ENCODE measurements at regions not wholly inside any gene's neighbourhood (a gene's known extent, or its start where the extent isn't known, plus 50 kb on each side); places are given as distances from the start of the nearest gene placed in this dataset.

DNA sequence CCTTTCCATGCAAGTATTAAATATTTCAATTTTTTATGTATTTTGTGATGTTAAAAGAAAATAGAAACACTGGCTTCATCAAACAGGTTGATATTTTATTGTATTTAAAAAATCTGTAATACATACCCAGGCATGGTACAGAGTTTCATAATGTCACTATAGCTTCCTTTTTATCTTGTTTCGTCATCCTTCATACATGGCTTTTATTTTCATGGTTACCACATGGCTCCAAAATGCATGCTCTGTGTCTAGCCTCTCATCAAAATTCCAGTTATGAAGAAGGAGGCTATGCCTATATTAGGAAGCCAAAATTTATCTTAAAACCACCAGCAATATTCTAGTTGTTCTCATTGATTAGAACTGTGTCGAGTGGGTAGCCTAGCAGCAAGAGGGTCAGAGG is 464.8 kb downstream of the BTG1 start:
- BruUV-seq (replicated peaks) = no TSS peak
- H3K9me3 ChIP-seq = no peaks in the 10 kb centered on the region
- no peak overlapping the region for H3K4me3 Mint-ChIP-seq (ENCODE audit: unreplicated experiment)
- ChIA-PET POLR2A (no interaction called here), CTCF (no interaction called here)
- H3K4me1 Mint-ChIP-seq (ENCODE audit: low read depth, unreplicated experiment) = no peaks in the 10 kb centered on the region
- no peaks in the 10 kb centered on the region for H3K36me3 ChIP-seq (ENCODE audit: control insufficient read depth, insufficient read depth, low read length)
- no peaks in the 10 kb centered on the region for H3K9me3 Mint-ChIP-seq (ENCODE audit: unreplicated experiment)
- peaks cover 2% of the 10 kb centered on the region for H3K27me3 Mint-ChIP-seq (ENCODE audit: insufficient read depth, unreplicated experiment)
- no peaks in the 10 kb centered on the region for H3K36me3 Mint-ChIP-seq (ENCODE audit: insufficient read depth, unreplicated experiment)
- no peak for TF ChIP-seq CTCF (IDR thresholded peaks at IDR 0.05; ENCODE audit: insufficient read depth in 1 of 2, low read depth in 1 of 2, low read length in 1 of 2, severe bottlenecking in 1 of 2, unreplicated experiment in 1 of 2)
- no peak for DNase-seq
- intact Hi-C loops (cut with micrococcal nuclease; ENCODE audit: unreplicated experiment) = no loop called here
- no peaks in the 10 kb centered on the region for H3K27me3 ChIP-seq (replicated peaks; ENCODE audit: control insufficient read depth, insufficient read depth, low read length)
- no peaks in the 10 kb centered on the region for H3K4me1 ChIP-seq
- H3K27ac Mint-ChIP-seq (ENCODE audit: unreplicated experiment) = no peak overlapping the region
- no peak overlapping the region for H3K4me3 ChIP-seq (ENCODE audit: low read depth, low read length)

DNA sequence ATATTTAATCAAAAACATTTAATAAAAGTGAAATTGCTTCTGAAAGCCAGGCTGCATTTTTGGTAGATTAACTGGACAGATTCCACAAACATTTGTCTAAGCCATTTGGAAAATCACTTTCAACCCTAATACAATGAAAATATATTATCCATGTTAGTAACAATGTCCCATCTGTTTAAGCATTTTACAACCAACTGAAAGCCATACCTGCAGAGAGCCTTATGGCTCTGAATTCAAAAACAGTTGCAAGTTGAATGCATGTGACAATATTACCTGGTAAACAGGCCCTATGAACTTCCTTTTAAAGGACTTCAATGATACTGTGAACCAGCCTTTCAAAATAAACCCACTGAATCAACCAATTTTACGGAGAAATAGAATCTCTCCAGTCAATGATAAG is 468.1 kb downstream of the BTG1 start:
- Histone ChIP-seq H3K9me3 (no peaks in the 10 kb centered on the region), H3K36me3 (ENCODE audit: control insufficient read depth, insufficient read depth, low read length) (no peaks in the 10 kb centered on the region), H3K27me3 (replicated peaks; ENCODE audit: control insufficient read depth, insufficient read depth, low read length) (no peaks in the 10 kb centered on the region), H3K4me3 (ENCODE audit: low read depth, low read length) (no peak overlapping the region), H3K4me1 (no peaks in the 10 kb centered on the region)
- Mint-ChIP-seq H3K9me3 (ENCODE audit: unreplicated experiment) (no peaks in the 10 kb centered on the region), H3K27me3 (ENCODE audit: insufficient read depth, unreplicated experiment) (peaks cover 2% of the 10 kb centered on the region), H3K36me3 (ENCODE audit: insufficient read depth, unreplicated experiment) (no peaks in the 10 kb centered on the region), H3K4me1 (ENCODE audit: low read depth, unreplicated experiment) (no peaks in the 10 kb centered on the region), H3K27ac (ENCODE audit: unreplicated experiment) (no peak overlapping the region), H3K4me3 (ENCODE audit: unreplicated experiment) (no peak overlapping the region)
- POLR2A ChIA-PET = no interaction called here
- CTCF ChIA-PET = no interaction called here
- no peak for TF ChIP-seq CTCF (IDR thresholded peaks at IDR 0.05; ENCODE audit: insufficient read depth in 1 of 2, low read depth in 1 of 2, low read length in 1 of 2, severe bottlenecking in 1 of 2, unreplicated experiment in 1 of 2)
- intact Hi-C loops (cut with micrococcal nuclease; ENCODE audit: unreplicated experiment) = no loop called here
- no TSS peak for BruUV-seq (replicated peaks)
- no peak for DNase-seq

GRCh38 chr12:91675401-91675800 is 470.2 kb downstream of the BTG1 start:
- POLR2A ChIA-PET = no interaction called here
- H3K4me3 ChIP-seq (ENCODE audit: low read depth, low read length) = no peak overlapping the region
- no peaks in the 10 kb centered on the region for H3K4me1 Mint-ChIP-seq (ENCODE audit: low read depth, unreplicated experiment)
- no peaks in the 10 kb centered on the region for H3K4me1 ChIP-seq
- H3K36me3 Mint-ChIP-seq (ENCODE audit: insufficient read depth, unreplicated experiment) = no peaks in the 10 kb centered on the region
- no peaks in the 10 kb centered on the region for H3K9me3 Mint-ChIP-seq (ENCODE audit: unreplicated experiment)
- H3K27me3 Mint-ChIP-seq (ENCODE audit: insufficient read depth, unreplicated experiment) = no peaks in the 10 kb centered on the region
- no peak for DNase-seq
- CTCF ChIA-PET = no interaction called here
- no peak overlapping the region for H3K27ac Mint-ChIP-seq (ENCODE audit: unreplicated experiment)
- no peaks in the 10 kb centered on the region for H3K9me3 ChIP-seq
- no peak for TF ChIP-seq CTCF (IDR thresholded peaks at IDR 0.05; ENCODE audit: insufficient read depth in 1 of 2, low read depth in 1 of 2, low read length in 1 of 2, severe bottlenecking in 1 of 2, unreplicated experiment in 1 of 2)
- H3K4me3 Mint-ChIP-seq (ENCODE audit: unreplicated experiment) = no peak overlapping the region
- no TSS peak for BruUV-seq (replicated peaks)
- H3K36me3 ChIP-seq (ENCODE audit: control insufficient read depth, insufficient read depth, low read length) = no peaks in the 10 kb centered on the region
- H3K27me3 ChIP-seq (replicated peaks; ENCODE audit: control insufficient read depth, insufficient read depth, low read length) = no peaks in the 10 kb centered on the region
- intact Hi-C loops (cut with micrococcal nuclease; ENCODE audit: unreplicated experiment) = no loop called here
